ENCODE measurements at regions not wholly inside any gene's neighbourhood (a gene's known extent, or its start where the extent isn't known, plus 50 kb on each side); places are given as distances from the start of the nearest gene placed in this dataset.
"Not testable (repeated sequence)": the region's sequence is repeated elsewhere in the genome, so short reads cannot be mapped to it uniquely, and the experiment has no call there.

DNA sequence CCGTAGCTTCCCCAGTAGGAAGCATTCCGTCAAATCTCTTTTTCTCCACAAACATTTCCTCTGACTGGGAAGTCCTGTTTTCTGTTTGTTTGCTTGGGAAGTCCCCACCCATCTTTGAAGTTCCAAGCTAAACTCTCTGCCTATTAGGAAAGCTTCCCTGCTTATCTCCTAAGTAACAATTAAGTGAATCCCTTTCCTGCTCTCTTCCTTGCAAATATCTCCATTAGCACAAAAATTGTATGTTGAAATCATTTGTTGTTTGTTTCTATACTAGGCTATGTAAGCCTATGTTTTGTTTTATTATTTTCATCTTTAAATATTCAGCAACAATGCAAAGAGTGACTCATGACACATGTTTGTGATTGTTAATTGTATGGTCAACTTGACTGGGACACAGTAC, 812.6 kb upstream of the LRATD1 start:
- Histone ChIP-seq H3K36me3 (ENCODE audit: control insufficient read depth, insufficient read depth, low read length) (no peaks in the 10 kb centered on the region), H3K27me3 (ENCODE audit: control insufficient read depth, insufficient read depth, low read length) (no peaks in the 10 kb centered on the region), H3K4me3 (ENCODE audit: low read depth, low read length) (no peak overlapping the region)
- TF ChIP-seq, protein P1, sequence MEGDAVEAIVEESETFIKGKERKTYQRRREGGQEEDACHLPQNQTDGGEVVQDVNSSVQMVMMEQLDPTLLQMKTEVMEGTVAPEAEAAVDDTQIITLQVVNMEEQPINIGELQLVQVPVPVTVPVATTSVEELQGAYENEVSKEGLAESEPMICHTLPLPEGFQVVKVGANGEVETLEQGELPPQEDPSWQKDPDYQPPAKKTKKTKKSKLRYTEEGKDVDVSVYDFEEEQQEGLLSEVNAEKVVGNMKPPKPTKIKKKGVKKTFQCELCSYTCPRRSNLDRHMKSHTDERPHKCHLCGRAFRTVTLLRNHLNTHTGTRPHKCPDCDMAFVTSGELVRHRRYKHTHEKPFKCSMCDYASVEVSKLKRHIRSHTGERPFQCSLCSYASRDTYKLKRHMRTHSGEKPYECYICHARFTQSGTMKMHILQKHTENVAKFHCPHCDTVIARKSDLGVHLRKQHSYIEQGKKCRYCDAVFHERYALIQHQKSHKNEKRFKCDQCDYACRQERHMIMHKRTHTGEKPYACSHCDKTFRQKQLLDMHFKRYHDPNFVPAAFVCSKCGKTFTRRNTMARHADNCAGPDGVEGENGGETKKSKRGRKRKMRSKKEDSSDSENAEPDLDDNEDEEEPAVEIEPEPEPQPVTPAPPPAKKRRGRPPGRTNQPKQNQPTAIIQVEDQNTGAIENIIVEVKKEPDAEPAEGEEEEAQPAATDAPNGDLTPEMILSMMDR (IDR thresholded peaks at IDR 0.05; ENCODE audit: insufficient read depth, low read length, poor library complexity, severe bottlenecking), result no peak
- no peak for DNase-seq (ENCODE audit: low read depth)

DNA sequence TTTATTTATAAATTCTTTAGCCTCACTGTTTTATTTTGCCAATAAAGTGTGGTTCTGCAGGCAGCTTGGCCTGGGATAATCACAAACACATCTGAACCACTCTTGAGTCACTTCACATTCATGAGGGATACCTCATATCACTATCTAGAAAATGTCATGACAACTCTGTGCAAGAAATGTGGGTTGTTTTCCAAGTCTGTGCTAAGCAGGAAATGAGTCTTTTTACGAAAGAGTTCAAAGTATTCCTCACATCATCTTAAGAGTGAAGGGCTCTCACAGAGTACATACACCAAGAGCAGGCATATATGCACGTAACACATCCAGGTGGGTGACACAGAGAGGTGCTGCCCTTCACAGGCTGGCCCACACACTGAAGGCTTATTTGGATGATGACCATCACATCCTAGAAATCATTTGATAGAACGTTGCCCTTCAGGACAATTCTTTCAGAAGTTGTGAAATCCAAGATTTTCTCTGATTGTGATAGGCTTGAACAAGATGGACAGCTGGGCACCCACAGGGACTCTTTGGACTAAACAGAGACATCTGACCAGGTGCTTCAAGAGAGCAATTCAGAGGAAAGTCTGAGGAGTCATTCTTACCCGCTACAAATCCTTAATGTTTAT, 811.1 kb upstream of the LRATD1 start:
- TF ChIP-seq, protein P1 (IDR thresholded peaks at IDR 0.05; ENCODE audit: insufficient read depth, low read length, poor library complexity, severe bottlenecking), result no peak
- no peak overlapping the region for H3K4me3 ChIP-seq (ENCODE audit: low read depth, low read length)
- no peak for DNase-seq (ENCODE audit: low read depth)
- H3K27me3 ChIP-seq (ENCODE audit: control insufficient read depth, insufficient read depth, low read length), result no peaks in the 10 kb centered on the region
- no peaks in the 10 kb centered on the region for H3K36me3 ChIP-seq (ENCODE audit: control insufficient read depth, insufficient read depth, low read length)

DNA sequence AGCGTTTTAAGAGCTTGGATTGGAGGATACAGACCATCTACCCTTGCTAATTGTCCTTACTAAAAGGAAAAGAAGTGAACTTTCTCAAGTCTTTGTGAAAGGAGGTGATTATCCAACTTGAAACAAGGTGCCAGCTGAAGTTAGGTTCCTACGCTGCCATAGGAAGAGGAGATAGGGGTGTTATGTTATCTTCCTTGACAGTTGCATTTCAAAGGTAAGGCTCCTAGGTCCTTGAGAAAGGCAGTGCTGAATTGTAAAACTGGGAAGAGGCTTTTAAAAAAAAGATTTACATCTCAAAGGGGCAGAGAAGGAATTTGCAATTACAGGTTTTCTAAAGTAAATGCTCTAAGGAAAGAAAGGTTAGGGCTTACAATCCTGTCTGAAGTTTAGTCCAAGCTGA, 810.2 kb upstream of the LRATD1 start:
- no peaks in the 10 kb centered on the region for H3K36me3 ChIP-seq (ENCODE audit: control insufficient read depth, insufficient read depth, low read length)
- TF ChIP-seq, protein P1 (IDR thresholded peaks at IDR 0.05; ENCODE audit: insufficient read depth, low read length, poor library complexity, severe bottlenecking), result no peak
- H3K27me3 ChIP-seq (ENCODE audit: control insufficient read depth, insufficient read depth, low read length), result no peaks in the 10 kb centered on the region

DNA sequence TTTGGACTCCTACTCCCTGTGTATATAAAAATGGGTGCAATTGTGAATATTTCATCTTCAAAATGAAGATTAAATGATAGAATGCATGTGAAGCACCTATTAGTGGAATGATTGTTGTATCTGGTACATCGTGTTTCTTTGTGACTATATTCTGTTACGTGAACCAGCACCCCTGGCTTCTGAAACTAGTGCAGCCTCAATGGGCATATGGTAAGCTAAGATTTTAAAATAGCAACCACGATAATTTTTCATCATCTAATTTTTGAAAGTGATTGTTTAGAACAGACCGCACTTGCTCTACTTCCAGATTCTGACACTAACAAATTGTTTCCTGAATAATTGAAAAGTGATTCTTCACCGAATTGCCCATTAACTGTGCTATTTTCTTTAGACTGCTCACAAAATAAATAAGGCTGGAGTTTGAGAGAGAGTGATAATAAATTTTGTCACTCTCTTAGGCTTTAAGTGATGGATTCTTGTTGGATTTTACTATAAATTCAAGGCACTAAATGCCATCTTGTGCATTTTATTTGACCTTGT, 806.1 kb upstream of the LRATD1 start:
- DNase-seq (ENCODE audit: low read depth), result no peak
- Histone ChIP-seq H3K27me3 (ENCODE audit: control insufficient read depth, insufficient read depth, low read length) (no peaks in the 10 kb centered on the region), H3K36me3 (ENCODE audit: control insufficient read depth, insufficient read depth, low read length) (no peaks in the 10 kb centered on the region), H3K4me3 (ENCODE audit: low read depth, low read length) (no peak overlapping the region)
- TF ChIP-seq, protein P1 (IDR thresholded peaks at IDR 0.05; ENCODE audit: insufficient read depth, low read length, poor library complexity, severe bottlenecking), result no peak

More for the DNA sequence above, 810.2 kb upstream of the LRATD1 start:
- no peak overlapping the region for H3K4me3 ChIP-seq (ENCODE audit: low read depth, low read length)
- no peak for DNase-seq (ENCODE audit: low read depth)

DNA sequence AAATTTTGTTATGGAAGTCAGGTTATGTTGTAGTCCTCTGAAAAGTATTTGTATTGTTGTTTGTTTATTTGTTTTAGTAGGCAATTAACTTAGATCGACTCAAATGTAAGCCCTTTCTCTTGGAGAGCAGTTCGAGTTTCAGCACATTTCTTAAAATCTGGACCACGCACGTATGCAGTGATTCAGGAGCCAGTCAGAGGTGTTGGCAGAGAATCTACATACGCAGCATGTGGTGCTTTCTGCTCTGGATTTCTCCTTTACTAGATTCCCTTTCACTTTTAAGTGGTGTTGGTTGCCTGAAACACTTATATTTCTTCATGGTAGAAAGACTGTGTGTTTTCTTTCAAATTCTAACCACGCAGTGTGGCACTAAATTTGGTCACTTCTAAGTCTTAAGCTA, 773.9 kb upstream of the LRATD1 start:
- DNase-seq (ENCODE audit: low read depth), result no peak
- Histone ChIP-seq H3K36me3 (ENCODE audit: control insufficient read depth, insufficient read depth, low read length) (no peaks in the 10 kb centered on the region), H3K27me3 (ENCODE audit: control insufficient read depth, insufficient read depth, low read length) (no peaks in the 10 kb centered on the region), H3K4me3 (ENCODE audit: low read depth, low read length) (no peak overlapping the region)
- TF ChIP-seq, protein P1 (IDR thresholded peaks at IDR 0.05; ENCODE audit: insufficient read depth, low read length, poor library complexity, severe bottlenecking), result no peak

DNA sequence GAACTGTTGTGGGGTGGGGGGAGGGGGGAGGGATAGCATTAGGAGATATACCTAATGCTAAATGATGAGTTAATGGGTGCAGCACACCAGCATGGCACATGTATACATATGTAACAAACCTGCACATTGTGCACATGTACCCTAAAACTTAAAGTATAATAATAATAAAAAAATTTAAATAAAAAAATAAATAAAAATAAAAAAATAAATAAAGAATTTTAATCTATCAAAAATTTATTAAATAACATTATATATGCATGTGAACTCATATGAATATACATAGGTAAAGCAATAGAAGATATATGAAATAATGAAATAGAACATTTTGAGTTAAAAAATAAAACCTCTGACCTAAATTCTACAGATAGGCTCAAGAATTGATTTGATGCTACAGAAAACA, 764.2 kb upstream of the LRATD1 start:
- not testable (repeated sequence) for H3K4me3 ChIP-seq (ENCODE audit: low read depth, low read length); H3K36me3 ChIP-seq (ENCODE audit: control insufficient read depth, insufficient read depth, low read length); DNase-seq (ENCODE audit: low read depth); H3K27me3 ChIP-seq (ENCODE audit: control insufficient read depth, insufficient read depth, low read length)

Measured in kidney epithelial cell (primary cell).